ENCODE measurements at regions not wholly inside any gene's neighbourhood (a gene's known extent, or its start where the extent isn't known, plus 50 kb on each side); places are given as distances from the start of the nearest gene placed in this dataset.

GRCh38 chr6:78390066-78390465, 477.3 kb upstream of the IRAK1BP1 start:
- TF ChIP-seq NFIC (IDR thresholded peaks at IDR 0.05) (no peak), GATAD2A (IDR thresholded peaks at IDR 0.05) (no peak), POLR2A (conservative IDR thresholded peaks at IDR 0.05) (no peak), SNAPC5 (CRISPR knock-in tag; IDR thresholded peaks at IDR 0.05) (no peak), ZNF324 (CRISPR knock-in tag; IDR thresholded peaks at IDR 0.05) (no peak), ID3 (CRISPR knock-in tag; IDR thresholded peaks at IDR 0.05) (no peak), ID3 (tag; IDR thresholded peaks at IDR 0.05) (no peak), SMC3 (conservative IDR thresholded peaks at IDR 0.05; ENCODE audit: insufficient read depth, low read depth, low read length) (no peak), EGR1 (conservative IDR thresholded peaks at IDR 0.05) (no peak), ZNF311 (CRISPR knock-in tag; IDR thresholded peaks at IDR 0.05) (no peak), HBP1 (CRISPR knock-in tag; IDR thresholded peaks at IDR 0.05) (no peak), ZBTB2 (IDR thresholded peaks at IDR 0.05) (no peak), YBX1 (IDR thresholded peaks at IDR 0.05) (no peak), HDAC6 (IDR thresholded peaks at IDR 0.05; ENCODE audit: low read depth, low read length) (no peak), CTCF (IDR thresholded peaks at IDR 0.05 in 2 of 3, conservative IDR thresholded peaks at IDR 0.05 in 1 of 3; ENCODE audit: insufficient read depth in 2 of 3, low read depth in 1 of 3, low read length in 3 of 3) (no peak)

Data from K562 (cell line).